HG03097 (cell line): ENCODE measurements at regions not wholly inside any gene's neighbourhood (a gene's known extent, or its start where the extent isn't known, plus 50 kb on each side); places are given as distances from the start of the nearest gene placed in this dataset.

Source experiments
- ATAC-seq: cut with Tn5 transposase; IDR thresholded peaks from one replicate; pipeline ENCODE4 v1.9.1; 2021; ENCODE audit not compliant: unreplicated experiment, low FRiP score

DNA sequence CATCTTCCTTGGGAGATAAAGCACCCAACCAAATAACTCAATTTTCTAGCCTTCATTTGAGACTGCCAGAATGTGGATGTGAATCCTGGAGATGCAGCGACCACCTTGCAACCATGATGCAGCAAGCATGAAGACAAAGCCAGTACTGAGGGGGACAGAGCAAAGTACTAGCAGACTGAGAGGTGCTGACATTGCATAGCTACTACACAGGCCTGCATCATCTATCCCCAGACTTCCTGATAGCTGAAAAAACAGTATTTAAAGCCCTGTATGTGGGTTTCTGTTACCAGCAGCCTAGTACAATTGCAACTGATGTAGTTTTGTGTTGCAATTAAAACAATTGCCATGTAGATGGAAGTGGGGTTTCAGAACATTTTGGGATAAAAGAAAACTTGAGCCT lies 146.3 kb upstream of the VEPH1 start:
- no peak for ATAC-seq

DNA sequence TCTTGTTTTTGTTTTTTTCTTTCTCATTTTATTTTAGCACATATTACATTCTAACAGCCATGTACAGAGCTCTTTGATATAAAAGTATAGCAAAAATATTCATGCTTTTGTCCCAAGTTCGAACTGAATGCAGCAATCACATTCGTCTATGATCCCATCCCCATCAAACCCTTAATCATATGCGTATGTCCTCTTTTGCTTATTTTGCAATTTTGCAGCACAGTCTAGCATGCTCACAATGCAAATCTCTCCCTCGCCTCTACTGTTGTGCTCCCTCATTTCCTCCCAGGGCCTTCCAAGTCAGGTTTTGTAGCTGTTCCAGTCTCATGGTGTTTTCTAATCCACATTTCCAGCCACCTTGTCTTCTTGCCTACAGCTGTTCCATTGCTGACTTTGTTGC lies 144.6 kb upstream of the VEPH1 start:
- no peak for ATAC-seq

- no peak for ATAC-seq
Measured at GRCh38 chr3:157639756-157640426, 136.7 kb upstream of the VEPH1 start.

DNA sequence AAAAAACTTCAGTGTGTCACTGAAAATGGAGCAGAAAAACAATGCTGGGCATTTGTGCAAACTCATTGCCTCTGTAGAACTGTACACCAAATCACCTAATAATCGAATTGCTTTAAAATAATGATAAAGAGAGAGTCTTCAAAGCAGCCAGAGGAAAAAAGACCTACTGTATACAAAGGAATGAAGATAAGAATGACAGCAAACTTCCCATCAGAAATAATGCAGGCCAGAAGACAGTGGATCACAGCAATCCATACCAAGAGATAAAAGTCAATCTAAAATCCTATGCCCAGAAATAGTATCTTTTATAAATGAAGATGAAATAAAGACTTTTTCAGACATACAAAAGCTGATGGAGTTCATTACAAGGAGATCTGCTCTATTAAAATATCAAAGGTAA lies 134.7 kb upstream of the VEPH1 start:
- no peak for ATAC-seq

DNA sequence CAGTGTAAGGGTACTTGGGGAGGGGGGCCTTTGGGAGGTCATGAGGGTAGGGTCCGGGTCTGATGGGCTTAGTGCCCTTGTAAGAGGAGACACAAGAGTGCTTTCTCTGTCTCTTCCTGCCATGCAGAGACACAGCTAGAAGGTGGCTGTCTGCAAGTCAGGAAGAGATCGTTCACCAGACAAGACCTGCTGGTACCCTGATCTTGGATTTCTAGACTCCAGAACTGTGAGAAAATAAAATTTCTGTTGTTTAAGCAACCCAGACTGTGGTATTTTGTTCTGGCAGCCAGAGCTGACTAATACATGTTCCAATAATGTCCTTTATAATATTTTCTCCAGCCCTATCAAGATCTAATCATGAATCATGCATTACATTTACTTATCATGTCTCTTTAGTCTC lies 130.0 kb upstream of the VEPH1 start:
- no peak for ATAC-seq

DNA sequence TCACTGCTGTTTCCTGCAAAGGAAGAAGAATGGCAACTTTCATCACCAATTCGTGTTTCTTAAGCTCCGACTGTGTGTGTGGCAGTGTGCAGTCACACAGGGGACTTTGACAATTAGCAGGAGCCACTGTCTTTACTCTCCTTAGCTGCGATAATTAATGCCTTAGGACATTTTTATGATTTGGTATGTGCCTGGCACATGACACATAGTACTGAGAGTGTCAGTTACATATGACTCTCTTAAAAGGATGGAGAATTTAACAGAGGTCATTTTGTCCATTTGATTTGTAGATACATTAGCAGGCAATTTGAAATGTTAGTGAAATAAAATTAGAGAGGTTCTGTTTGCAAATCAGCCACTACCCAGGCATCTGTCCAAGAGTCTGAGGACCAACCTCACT lies 128.9 kb upstream of the VEPH1 start:
- ATAC-seq = no peak

- no peak for ATAC-seq
Measured at GRCh38 chr3:157631478-157631877, 128.3 kb upstream of the VEPH1 start.

DNA sequence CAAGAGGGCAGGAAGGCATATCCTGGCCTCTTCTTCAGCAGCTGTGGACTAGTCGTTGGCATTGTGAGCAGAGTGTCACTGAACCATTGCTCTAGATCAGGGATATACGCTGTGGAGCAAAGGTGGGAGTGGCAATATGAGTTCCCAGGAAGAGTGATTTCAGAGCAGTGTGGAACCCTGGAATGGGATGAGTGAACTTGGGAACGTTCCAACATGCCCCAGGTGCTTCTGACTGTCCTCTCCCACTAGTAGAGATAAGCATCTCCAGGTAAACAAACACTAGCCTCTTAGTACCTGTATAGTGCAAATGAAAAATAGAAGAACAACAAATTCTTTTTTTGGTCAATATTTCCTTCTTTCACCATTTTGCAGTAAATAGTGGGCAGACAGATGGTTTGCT lies 123.6 kb upstream of the VEPH1 start:
- ATAC-seq = no peak

DNA sequence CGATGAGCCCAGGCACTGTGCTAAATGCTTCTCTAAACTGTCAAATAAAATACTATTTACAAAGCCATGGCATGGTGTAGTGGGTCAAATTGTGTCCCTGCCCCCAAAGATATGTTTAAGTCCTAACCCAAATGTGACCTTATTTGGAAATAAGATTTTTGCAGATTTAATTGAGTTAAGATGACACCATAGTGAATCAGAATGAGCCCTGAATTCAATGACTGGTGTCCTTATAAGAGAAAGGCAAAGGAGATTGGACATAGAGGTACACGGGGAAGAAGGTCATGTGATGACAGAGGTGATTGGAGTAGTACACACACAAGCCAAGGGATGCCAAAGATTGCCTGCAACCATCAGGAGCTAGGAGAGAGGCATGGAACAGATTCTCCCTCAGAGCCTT lies 121.6 kb upstream of the VEPH1 start:
- no peak for ATAC-seq

GRCh38 chr3:157618886-157619285 lies 115.7 kb upstream of the VEPH1 start:
- ATAC-seq = no peak

GRCh38 chr3:157618075-157618760 lies 115.0 kb upstream of the VEPH1 start:
- ATAC-seq = peak; percentile 58

DNA sequence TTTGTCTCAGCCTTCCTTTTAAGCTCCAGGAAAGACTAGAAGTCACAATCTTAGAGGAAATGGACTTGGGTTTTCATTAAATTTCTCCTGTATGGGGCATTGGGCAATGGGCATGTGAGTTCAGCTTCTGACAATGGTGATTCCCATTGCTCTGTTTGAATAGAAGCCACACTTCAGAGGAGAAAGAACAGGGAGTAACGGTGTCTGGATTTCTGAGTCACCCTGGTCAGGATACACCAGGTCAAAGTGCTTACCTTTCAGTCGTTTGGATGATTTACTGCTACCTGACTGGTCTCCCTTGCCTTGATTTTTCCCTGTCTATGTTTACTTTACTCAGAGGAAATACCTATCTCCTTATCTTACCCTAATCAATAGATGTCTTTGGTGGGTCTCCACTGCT lies 111.7 kb upstream of the VEPH1 start:
- no peak for ATAC-seq

- ATAC-seq = no peak
Measured at GRCh38 chr3:157611536-157612076, 108.4 kb upstream of the VEPH1 start.

- no peak for ATAC-seq
Measured at GRCh38 chr3:157610876-157611535, 107.8 kb upstream of the VEPH1 start.

DNA sequence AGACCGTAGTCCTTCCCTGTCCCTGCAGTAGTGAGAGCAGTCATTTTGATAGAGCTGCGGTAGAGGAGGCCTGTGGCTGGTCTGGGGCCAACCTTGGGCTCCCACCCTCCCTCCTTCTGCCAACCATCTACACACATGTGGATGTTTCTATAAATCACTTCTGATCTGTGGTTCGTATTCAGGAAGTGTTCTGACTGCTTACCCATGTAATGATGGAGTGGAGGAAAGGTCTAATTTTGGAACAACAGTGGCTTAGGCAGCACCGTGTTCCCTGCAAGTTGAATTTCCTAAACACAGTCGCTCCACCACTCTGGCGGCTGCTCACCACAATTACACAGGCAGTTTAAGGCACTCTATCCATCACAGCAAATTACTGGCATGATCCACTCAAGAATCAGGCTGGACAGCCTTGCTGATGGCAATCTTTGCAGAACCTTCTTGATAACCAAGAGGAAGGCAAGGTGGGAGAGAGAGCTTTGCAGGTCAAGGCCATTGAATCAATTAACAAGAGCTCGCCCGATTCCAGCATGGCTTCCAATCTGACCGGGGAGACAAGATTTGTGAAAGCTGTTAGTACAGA lies 104.7 kb upstream of the VEPH1 start:
- ATAC-seq = no peak

GRCh38 chr3:157606852-157607197 lies 103.6 kb upstream of the VEPH1 start:
- ATAC-seq = no peak

DNA sequence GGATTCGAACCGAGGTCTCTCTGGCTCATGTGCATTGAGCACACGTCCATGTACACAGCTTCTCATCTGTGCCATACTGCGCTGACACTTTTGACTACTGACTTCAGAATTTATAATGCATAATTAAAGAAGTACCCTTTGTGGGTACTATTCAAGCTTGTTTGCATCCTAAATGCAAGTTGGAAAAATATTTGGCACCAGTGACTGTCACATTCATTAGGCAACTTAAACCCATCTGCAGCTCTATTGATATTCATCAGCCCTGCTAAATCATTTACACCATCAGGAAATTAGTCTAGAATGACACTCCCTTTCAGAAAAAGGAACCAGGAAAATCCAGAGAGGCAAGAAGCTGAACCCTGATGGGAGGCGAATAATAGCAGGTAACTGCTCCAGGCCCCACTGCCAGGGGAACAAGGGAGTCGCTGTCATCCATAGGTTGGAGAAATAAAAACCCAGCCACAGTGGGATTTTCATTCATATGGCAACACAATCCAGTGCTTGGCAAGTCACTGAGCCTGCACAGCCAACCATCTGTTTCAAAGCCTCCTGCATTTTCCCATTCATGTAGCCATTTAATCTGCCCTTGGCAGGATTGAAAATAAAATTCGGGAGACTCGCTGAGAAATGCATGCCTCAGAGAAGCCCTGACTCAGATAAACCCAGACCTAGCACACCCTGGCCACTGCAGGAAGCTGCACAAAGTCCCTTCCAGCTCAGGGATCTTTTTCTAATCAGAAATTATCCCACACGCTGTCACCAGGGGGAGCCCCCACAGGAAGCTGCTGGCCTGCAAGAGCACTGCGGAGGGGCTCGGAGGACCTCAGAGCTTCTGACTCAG lies 103.0 kb upstream of the VEPH1 start:
- ATAC-seq = peak; percentile 89

- ATAC-seq = no peak
Measured at GRCh38 chr3:157605356-157605755, 102.1 kb upstream of the VEPH1 start.

DNA sequence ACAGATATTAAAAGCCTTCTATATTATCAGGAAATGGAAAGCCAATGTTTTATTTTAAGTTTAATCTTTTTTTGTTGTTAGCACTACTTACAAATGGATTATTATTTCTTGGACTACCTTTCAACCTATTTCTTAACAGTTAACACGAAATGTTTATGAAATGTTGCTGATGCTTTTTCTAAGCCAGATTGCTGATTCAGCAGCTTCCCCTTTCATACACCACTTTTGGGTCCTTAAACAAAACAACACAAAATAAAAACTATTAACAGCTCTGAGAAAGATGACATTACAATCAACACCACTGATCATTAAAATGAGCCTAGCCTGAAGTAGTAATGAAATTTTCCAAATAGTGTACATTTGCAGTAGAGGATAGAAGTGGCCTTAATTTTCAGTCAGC lies 99.2 kb upstream of the VEPH1 start:
- ATAC-seq = no peak

DNA sequence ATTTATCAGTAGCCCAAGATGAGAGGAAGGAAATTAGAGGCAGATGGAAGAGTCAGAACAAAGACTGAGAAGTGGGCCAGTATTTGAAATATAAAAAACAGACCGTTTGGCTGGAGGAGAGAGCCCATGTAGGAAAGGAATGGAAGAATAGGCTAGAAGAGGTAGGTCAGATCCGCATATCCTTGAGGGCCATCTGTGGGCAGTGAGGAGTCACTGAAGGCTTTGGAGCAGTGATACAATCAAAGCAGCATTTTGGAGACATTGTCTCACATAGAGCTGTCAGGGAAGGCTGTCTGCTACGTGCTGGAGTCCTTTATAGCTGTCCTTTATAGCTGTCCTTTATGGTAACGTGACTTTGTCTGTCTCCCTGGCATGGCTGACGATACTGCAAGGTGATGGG lies 92.0 kb upstream of the VEPH1 start:
- no peak for ATAC-seq

DNA sequence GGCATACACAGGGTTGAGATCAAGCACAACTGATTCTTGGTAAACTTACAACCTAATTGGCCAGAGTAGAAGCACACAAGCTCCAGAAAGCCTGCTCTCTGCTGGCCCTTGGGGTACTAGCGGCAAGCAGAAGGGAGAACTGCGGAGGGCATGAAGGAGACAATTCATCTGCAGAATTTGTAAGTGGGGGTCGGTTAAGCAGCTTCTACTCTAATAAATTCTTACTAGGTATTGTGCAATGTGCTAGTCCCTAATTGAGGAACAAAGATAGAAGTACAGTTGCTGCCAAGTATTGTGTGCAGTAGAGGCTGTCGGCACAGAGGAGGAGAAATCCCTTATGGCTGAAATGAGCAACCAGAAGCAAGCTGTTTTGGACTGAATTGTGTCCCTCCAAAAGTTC lies 91.2 kb upstream of the VEPH1 start:
- no peak for ATAC-seq
